HG03575 (cell line): ENCODE measurements at regions not wholly inside any gene's neighbourhood (a gene's known extent, or its start where the extent isn't known, plus 50 kb on each side); places are given as distances from the start of the nearest gene placed in this dataset.

Experiments
- ATAC-seq: cut with Tn5 transposase; IDR thresholded peaks from one replicate; pipeline ENCODE4 v1.9.1; 2021; ENCODE audit not compliant: unreplicated experiment, insufficient number of reproducible peaks, low FRiP score; ENCODE audit errors: extremely low read depth

- ATAC-seq = no peak
Observed at GRCh38 chr3:144182501-144182900, 210.9 kb downstream of the DIPK2A start.

GRCh38 chr3:144185276-144185675 lies 213.7 kb downstream of the DIPK2A start:
- ATAC-seq = no peak

GRCh38 chr3:144187531-144188210 lies 216.0 kb downstream of the DIPK2A start:
- no peak for ATAC-seq

GRCh38 chr3:144189044-144189443 lies 217.4 kb downstream of the DIPK2A start:
- no peak for ATAC-seq

GRCh38 chr3:144197116-144197515 lies 225.5 kb downstream of the DIPK2A start:
- ATAC-seq = no peak

- ATAC-seq = no peak
Observed at GRCh38 chr3:144197582-144197981, 226.0 kb downstream of the DIPK2A start.

- no peak for ATAC-seq
Observed at GRCh38 chr3:144200004-144200403, 228.4 kb downstream of the DIPK2A start.

- no peak for ATAC-seq
Observed at GRCh38 chr3:144200466-144200865, 228.8 kb downstream of the DIPK2A start.

GRCh38 chr3:144221761-144222160 lies 250.1 kb downstream of the DIPK2A start:
- no peak for ATAC-seq

- no peak for ATAC-seq
Observed at GRCh38 chr3:144229330-144229729, 257.7 kb downstream of the DIPK2A start.

GRCh38 chr3:144229953-144230352 lies 258.3 kb downstream of the DIPK2A start:
- ATAC-seq = no peak

- no peak for ATAC-seq
Observed at GRCh38 chr3:144235489-144235888, 263.9 kb downstream of the DIPK2A start.

GRCh38 chr3:144237351-144237750 lies 265.7 kb downstream of the DIPK2A start:
- no peak for ATAC-seq

GRCh38 chr3:144241404-144241803 lies 269.8 kb downstream of the DIPK2A start:
- ATAC-seq = no peak

- ATAC-seq = no peak
Observed at GRCh38 chr3:144242747-144243146, 271.1 kb downstream of the DIPK2A start.

- ATAC-seq = no peak
Observed at GRCh38 chr3:144244662-144245061, 273.0 kb downstream of the DIPK2A start.

- ATAC-seq = no peak
Observed at GRCh38 chr3:144252896-144253295, 281.3 kb downstream of the DIPK2A start.

GRCh38 chr3:144257381-144257780 lies 285.8 kb downstream of the DIPK2A start:
- ATAC-seq = no peak

GRCh38 chr3:144259267-144259666 lies 287.6 kb downstream of the DIPK2A start:
- no peak for ATAC-seq

- ATAC-seq = no peak
Observed at GRCh38 chr3:144263706-144264105, 292.1 kb downstream of the DIPK2A start.

GRCh38 chr3:144264350-144264749 lies 292.7 kb downstream of the DIPK2A start:
- no peak for ATAC-seq
